GM12872 (cell line): ENCODE measurements at regions not wholly inside any gene's neighbourhood (a gene's known extent, or its start where the extent isn't known, plus 50 kb on each side); places are given as distances from the start of the nearest gene placed in this dataset.

Experiments used
- CTCF ChIP-seq: IDR thresholded peaks from 3 replicates; pipeline ENCODE4 v1.5.1; 2011; ENCODE audit warnings: low read depth, mild to moderate bottlenecking, low read length, moderate library complexity; ENCODE audit not compliant: insufficient read depth

GRCh38 chr20:23249541-23249940 is 101.0 kb upstream of the NXT1 start:
- no peak for TF ChIP-seq CTCF

DNA sequence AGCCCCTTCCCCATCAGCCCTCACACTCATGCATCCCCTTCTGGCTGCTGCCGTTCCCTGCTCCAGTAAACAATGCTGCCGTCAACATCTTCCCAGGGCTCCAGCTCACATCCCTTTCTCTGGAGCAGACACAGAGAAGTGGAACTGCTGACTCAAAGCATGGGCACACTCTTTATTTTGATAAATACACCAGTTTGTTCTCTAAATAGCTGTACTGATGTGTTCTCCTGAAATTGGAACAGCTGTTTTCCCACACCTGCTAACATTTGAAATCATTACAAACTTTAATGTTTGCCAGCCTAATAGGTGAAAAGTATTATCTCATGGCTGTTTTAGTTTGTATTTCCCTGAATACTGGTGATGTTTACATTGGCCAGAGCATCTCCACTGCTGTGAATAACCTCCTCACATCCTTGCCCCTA is 102.1 kb upstream of the NXT1 start:
- no peak for TF ChIP-seq CTCF

GRCh38 chr20:23246717-23247664 is 103.6 kb upstream of the NXT1 start:
- no peak for TF ChIP-seq CTCF

GRCh38 chr20:23245553-23246181 is 104.9 kb upstream of the NXT1 start:
- peak; percentile 74 for TF ChIP-seq CTCF

DNA sequence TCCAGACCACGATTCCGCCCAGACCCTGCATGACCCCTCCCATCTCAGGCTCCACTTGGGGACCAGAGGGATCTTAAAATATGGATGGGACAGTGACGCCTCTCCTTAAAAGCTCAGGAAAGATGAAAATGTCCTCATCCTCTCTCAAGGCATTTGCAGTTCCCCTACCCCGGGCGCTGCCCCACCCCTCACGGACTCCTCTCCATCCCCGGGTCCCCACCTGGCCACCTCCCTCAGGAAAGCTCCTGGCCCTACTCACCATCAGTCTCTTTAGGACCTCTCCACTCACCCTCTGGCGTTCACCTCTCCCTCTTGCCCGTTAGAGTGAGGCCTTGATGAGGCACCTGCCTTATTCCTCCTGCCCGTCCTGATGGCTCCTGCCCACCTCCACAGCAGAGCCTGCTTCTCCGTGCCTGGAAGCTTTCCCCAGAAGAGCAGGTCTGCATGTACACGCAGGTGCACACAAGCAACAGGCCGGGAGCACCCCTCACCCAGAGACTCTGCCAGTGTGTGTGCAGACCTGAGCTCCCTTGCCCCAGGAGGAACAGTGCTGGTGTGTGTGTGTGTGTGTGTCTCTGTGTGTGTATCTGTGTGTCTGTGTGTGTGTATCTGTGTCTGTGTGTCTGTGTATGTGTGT is 105.6 kb upstream of the NXT1 start:
- TF ChIP-seq CTCF, result no peak

DNA sequence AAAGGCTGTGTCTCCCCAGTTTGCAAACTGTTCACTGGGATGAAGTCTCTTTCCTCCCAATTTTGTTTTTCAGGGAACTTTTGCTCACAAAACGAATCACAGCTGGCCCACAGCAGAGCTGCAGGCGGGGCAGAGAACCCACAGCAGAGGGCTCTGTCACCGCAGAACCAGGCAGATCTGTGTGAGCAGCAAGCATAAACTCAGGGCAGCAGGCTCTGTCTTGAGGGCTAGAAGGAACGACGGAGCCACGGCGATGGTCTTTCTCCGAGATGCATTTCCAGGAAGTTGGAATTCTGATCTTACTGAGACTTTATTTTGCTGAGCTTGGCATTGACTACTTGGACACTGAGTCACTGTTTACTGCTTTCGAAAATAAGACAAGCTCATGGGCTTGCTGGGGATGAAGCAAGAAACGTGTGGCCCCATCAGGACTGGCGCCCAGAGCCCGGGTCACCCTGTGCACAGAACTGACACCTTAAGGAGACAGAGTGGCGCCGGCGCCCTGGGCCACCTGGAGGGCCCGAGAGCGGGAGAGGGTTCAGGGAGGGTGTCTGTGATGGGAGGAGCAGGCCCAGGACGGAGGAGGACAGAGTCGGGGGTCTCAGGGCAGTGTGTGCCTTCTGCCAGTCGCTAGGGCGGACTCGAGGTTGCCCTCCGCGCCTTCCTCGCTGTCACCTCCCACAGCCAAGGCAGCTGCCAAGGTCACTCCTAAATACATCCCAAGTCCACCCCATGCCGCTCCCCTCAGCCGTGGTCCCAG is 106.3 kb upstream of the NXT1 start:
- TF ChIP-seq CTCF, result no peak

DNA sequence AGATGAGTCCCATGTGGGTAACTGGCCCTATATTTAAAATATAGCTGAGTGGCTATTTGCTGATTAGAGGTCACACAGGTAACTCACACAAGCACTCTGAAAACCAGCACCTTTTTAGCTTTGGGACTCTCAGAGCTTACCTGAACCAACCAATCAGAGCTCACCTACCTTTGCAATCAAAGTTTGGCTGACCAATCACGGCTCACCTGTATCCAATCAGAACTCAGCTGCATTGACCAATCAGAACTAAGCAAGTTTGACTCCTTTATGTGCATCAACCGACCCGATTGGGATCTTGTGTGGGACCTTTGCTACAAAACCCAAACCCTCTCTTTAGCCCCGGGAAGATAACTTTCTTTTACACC is 106.8 kb upstream of the NXT1 start:
- no peak for TF ChIP-seq CTCF
